ENCODE measurements at regions not wholly inside any gene's neighbourhood (a gene's known extent, or its start where the extent isn't known, plus 50 kb on each side); places are given as distances from the start of the nearest gene placed in this dataset.

- Histone ChIP-seq H3K27me3 (ENCODE audit: control insufficient read depth in 4 of 4, insufficient read depth in 4 of 4, low read length in 3 of 4) (no peaks in the 10 kb centered on the region), H3K9ac (ENCODE audit: low read depth in 1 of 2, low read length in 2 of 2) (no peak overlapping the region), H3K4me1 (ENCODE audit: control insufficient read depth in 4 of 4, insufficient read depth in 4 of 4, low read length in 3 of 4) (no peaks in the 10 kb centered on the region), H3K9me3 (ENCODE audit: control insufficient read depth in 4 of 4, low read length in 3 of 4) (no peaks in the 10 kb centered on the region), H3K36me3 (ENCODE audit: control insufficient read depth in 4 of 4, insufficient read depth in 3 of 4, low read depth in 1 of 4, low read length in 3 of 4) (peaks cover 0 to under 1% (median 0%) of the 10 kb centered on the region in 4 donors), H3K27ac (ENCODE audit: low read depth in 1 of 2, low read length in 2 of 2) (no peak overlapping the region), H3K4me3 (ENCODE audit: low read depth in 1 of 3, low read length in 3 of 3) (no peak overlapping the region)
- 96% methylated on average over 3 of the region's 3 CpGs for WGBS
- TF ChIP-seq RXRA (IDR thresholded peaks at IDR 0.05) (no peak), JUND (IDR thresholded peaks at IDR 0.05) (no peak), ZBTB33 (IDR thresholded peaks at IDR 0.05) (no peak), TAF1 (conservative IDR thresholded peaks at IDR 0.05) (no peak), REST (IDR thresholded peaks at IDR 0.05) (no peak), MAX (IDR thresholded peaks at IDR 0.05) (no peak), FOXA2 (IDR thresholded peaks at IDR 0.05) (no peak), YY1 (IDR thresholded peaks at IDR 0.05) (no peak), HNF4A (conservative IDR thresholded peaks at IDR 0.05) (no peak), SP1 (IDR thresholded peaks at IDR 0.05) (no peak), EGR1 (IDR thresholded peaks at IDR 0.05; ENCODE audit: low read depth in 2 of 2) (no peak), GABPA (IDR thresholded peaks at IDR 0.05 in 1 of 2, conservative IDR thresholded peaks at IDR 0.05 in 1 of 2) (no peak)
- DNase-seq (ENCODE audit: low spot score), result no peak
Measured at GRCh38 chr14:71507681-71508080, 424.5 kb upstream of the RGS6 start.

- 93% methylated on average over 4 of the region's 4 CpGs for WGBS
- Histone ChIP-seq H3K9ac (ENCODE audit: low read depth in 1 of 2, low read length in 2 of 2) (no peak overlapping the region), H3K4me3 (ENCODE audit: low read depth in 1 of 3, low read length in 3 of 3) (no peak overlapping the region), H3K9me3 (ENCODE audit: control insufficient read depth in 4 of 4, low read length in 3 of 4) (no peaks in the 10 kb centered on the region), H3K4me1 (ENCODE audit: control insufficient read depth in 4 of 4, insufficient read depth in 4 of 4, low read length in 3 of 4) (no peaks in the 10 kb centered on the region), H3K27me3 (ENCODE audit: control insufficient read depth in 4 of 4, insufficient read depth in 4 of 4, low read length in 3 of 4) (no peaks in the 10 kb centered on the region), H3K36me3 (ENCODE audit: control insufficient read depth in 4 of 4, insufficient read depth in 3 of 4, low read depth in 1 of 4, low read length in 3 of 4) (peaks cover 0 to 4% (median 2%) of the 10 kb centered on the region in 4 donors), H3K27ac (ENCODE audit: low read depth in 1 of 2, low read length in 2 of 2) (no peak overlapping the region)
- no peak for DNase-seq (ENCODE audit: low spot score)
- TF ChIP-seq ZBTB33 (IDR thresholded peaks at IDR 0.05) (no peak), ATF3 (IDR thresholded peaks at IDR 0.05) (no peak), GABPA (IDR thresholded peaks at IDR 0.05 in 1 of 2, conservative IDR thresholded peaks at IDR 0.05 in 1 of 2) (no peak)
Measured at GRCh38 chr14:71508901-71509300, 423.3 kb upstream of the RGS6 start.
